Glomerular endothelial cell (primary cell): ENCODE measurements at regions not wholly inside any gene's neighbourhood (a gene's known extent, or its start where the extent isn't known, plus 50 kb on each side); places are given as distances from the start of the nearest gene placed in this dataset.
"Not testable (repeated sequence)": the region's sequence is repeated elsewhere in the genome, so short reads cannot be mapped to it uniquely, and the experiment has no call there.

Experiments used
- DNase-seq: peaks from one replicate; pipeline ENCODE4 v3.0.0-alpha.2; 2011; ENCODE audit warnings: low read depth, low spot score; ENCODE audit errors: extremely low read depth

DNA sequence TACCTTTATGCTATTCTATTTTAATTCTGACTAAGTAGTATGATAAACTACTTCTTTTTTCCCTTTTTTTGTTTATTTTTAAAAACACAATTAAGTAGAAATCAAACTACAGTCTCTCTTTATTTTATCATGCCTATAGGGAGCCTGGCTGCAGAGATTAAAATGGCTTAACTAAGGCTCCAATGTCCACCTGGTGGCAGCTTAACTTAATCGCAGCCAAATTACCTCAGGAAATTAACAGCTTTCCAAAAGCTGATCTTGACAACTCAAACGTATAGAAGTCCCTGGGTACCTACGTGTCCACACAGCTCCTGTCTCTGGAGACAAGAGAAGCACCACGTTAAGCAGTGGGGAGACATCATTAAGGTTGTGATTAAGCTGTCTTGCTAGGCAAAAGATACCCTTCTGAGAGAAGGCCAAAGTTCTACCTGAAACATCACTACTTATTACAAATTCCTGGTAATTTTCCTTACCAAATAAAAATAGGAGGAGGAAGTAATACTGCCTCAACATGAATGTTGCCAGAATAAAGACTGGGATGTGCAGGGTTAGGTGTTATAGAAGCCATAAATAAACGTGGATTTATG is 63.2 kb upstream of the SNX19 start:
- DNase-seq = no peak

DNA sequence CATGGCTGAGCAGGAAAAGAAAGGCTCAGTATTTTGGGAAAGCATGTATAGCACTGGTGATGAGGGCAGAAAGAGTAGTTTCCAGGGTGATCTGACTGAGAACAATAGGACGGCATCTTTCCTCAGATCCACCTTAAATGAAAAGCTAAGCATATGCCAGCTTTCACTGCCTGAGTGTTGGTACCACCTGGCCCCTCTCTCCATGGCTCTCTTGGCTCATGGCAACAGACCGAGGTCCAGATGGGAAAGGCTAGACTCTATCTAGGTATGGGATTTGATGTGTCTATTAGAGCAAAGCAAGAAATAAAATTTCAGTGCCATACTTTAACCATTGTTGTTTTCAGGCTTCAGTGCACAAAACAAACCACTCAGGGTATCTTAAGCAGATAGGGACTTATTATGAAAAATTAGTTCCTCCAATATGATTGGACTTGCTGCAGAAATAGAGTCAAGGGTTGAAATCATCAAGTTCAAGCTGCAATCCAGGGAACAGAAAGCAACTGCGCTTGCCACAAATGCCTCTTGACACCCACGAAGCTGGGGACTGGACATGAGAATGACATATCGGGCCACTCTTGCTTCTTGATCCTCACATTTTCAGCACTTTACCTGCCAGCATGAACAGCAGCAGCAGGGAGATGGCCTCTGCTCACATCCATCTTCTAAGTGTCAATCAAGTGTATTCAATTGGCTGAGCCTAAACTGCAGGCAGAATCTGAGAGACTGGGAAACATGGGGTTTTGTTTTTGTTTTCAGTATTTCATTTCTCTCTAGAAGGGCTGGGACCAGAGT is 64.0 kb upstream of the SNX19 start:
- DNase-seq = no peak

DNA sequence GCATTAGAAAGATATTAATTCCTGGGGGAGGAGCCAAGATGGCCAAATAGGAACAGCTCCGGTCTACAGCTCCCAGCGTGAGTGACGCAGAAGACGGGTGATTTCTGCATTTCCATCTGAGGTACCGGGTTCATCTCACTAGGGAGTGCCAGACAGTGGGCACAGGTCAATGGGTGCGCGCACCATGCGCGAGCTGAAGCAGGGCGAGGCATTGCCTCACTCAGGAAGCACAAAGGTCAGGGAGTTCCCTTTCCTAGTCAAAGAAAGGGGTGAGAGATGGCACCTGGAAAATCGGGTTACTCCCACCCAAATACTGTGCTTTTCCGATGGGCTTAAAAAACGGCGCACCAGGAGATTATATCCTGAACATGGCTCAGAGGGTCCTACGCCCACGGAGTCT is 68.0 kb upstream of the SNX19 start:
- DNase-seq = not testable (repeated sequence)

DNA sequence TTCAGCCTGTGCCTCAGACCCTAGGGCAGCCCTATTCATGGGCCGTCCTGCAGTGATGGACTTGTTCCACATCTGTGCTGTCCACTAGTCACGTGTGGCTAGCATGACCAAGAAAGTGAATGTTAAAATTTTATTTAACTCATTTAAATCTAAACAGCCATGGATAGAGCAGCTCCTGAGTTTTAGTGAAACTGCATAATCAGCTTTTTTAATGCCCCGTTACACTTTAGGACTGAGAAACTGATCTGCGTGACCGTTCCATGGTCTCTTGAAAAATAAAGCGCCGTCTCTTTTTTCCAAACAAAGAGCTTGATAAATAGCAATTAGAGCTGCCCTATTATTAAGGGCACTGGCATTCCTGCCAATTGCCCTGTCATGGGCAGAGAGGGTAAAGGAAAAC is 76.5 kb upstream of the SNX19 start:
- no peak for DNase-seq

DNA sequence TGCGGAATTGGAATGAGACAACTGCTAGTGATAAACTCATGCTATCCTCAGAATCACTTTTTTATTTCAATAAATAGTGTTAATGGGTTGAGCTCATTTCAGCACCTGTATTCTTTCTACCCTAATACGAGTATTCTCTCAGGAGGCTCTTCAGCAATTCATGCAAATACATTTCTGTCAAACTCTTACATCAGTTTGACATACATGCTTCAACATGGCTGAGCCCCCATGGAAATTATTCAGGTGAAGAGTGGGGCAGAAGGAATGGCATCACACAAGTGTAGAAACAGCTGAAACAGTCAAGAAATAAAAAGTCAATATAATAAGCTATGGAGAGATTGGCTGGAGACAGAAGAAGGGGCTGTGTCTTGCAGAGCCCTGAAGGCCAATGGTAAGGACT is 77.8 kb upstream of the SNX19 start:
- DNase-seq = no peak

DNA sequence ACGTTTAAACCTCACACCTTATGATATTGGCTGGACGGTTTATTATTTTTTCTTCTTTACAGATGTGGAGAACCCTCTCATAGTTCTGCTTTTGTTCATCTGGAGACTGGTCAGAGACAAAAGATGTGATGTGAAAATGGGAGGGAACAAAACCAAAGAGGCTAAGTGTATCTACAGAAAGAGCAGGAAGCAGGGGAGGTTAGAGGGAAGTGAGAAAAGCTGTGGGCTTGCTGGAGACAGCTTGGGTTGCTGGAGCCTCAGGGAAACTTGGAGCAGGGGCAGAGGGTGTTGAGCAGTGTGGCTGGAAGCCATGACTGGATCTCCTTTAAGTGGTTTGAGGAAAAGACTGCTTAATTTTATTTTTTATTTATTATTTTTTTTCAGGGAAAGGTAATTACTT is 79.0 kb upstream of the SNX19 start:
- DNase-seq = no peak

DNA sequence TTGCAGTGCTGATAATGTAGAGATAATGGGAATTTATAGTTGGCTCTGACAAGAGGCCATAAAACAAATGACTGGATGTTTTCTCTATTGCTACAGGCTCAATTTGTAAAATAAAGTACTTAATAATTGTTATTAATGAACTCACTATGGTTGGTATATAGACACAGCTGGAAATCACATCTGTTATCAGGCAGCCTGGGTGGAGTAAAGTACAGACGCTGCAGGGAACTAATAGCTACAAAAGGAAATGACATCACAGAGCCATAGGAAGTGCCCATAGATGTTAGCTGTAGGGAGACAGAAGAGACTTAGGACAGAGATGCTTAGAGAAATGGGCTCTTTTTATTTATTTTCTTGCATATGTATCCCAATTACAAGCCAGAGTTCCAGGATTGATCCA is 81.0 kb upstream of the SNX19 start:
- DNase-seq = no peak

DNA sequence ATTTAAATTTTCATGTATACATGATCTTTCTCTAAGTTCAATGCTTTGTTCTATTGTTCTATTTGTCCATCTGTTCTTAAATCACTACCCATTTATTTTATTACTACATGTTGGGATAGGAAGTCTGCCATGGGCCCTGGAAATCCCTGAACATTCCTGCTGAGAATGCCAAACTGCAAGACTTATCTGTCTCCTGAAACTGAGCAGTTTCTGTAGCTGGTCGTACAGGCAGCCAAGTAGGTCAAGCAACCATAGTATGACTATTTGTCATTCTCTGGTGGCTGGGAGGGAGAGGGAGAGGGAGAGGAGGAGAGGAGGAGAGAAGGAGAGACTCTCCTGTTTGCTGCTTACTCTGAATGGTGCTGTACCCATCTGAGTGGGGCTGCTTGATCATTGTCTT is 82.8 kb upstream of the SNX19 start:
- no peak for DNase-seq

DNA sequence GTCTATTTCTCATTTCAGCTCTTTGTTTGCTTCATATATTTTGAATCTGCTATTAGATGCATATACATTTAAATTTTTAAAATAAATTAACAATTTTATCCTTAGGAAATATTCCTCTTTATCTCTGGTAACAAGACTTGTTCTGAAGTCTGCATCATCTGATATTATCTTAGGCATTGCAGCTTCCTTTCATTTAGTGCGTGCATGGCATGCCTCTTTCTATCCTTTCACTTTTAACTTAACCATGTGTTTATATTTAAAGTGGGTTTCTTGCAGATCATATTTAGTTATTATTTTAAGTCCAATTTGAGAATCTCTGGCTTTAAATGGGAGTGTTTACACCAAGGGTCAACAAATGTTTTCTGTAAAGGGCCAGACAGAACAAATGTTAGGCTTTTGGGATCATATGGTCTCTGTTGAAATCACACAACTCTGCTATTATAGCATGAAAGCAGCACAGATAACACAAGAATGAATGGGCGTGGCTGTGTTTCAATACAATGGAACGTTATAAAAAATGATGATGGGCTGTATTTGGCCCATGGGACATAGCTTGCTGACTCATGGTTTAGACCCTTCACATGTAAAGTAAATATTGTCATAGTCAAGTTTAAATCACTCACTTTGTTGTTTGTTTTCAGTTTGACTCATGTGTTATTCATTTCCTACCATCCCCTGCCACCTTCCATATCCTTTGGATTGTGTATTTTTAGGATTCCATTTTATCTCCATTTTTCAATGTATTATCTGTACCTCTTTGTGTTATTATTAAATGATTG is 83.9 kb upstream of the SNX19 start:
- DNase-seq = peak; percentile 5

DNA sequence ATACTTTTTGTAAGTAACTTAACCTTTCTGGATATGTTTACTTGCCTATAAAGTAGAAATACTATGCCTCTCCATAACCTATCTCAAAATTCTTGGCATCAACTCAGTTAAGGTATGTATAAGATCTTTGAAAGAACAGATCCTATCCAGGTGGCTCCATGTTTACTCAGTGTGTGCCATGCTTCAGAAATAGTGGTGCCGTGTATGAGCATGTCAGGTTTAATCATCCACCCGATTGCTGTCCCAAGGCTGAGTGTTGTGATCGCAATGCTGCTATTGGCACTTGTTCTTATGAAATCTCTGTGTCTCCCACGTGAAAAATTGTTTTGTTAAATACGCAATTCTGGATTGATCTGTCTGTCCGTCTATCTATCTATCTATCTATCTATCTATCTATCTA is 85.9 kb upstream of the SNX19 start:
- no peak for DNase-seq

DNA sequence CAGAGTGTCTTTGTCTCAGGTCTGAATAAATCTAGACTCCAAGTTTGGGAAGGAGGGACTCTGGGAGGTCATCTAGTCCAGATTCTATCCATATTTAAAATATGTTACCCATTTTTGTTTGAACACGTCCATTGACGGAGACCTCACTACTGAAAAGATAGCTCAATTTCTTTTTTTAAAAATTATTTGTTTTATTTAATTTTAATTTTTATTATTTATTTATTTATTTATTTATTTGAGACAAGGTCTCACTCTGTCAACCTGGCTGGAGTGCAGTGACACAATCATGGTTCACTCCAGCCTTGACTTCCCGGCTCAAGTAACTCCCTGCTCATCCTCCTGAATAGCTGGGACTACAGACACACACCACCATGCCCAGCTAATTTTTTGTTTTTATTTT is 89.5 kb upstream of the SNX19 start:
- DNase-seq = no peak

DNA sequence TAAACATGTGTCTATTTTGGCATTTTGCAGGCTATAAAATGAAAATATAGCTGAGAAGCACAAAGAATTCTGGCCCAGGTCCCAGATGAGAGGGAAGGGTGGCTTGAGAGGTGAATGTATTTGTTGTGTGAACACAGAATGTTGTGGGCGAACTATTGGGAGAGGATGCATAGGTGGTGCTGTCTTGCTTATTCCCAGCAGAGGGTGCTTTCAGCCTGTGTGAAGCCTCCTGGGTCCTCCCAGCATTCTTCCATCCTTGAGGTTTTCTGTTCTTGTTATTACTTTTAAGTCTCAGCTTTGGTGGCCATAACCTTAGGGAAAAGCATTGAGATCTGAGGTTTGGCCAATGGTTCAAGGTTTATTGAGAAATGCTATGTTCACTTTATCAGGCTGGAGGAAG is 108.7 kb upstream of the SNX19 start:
- no peak for DNase-seq

DNA sequence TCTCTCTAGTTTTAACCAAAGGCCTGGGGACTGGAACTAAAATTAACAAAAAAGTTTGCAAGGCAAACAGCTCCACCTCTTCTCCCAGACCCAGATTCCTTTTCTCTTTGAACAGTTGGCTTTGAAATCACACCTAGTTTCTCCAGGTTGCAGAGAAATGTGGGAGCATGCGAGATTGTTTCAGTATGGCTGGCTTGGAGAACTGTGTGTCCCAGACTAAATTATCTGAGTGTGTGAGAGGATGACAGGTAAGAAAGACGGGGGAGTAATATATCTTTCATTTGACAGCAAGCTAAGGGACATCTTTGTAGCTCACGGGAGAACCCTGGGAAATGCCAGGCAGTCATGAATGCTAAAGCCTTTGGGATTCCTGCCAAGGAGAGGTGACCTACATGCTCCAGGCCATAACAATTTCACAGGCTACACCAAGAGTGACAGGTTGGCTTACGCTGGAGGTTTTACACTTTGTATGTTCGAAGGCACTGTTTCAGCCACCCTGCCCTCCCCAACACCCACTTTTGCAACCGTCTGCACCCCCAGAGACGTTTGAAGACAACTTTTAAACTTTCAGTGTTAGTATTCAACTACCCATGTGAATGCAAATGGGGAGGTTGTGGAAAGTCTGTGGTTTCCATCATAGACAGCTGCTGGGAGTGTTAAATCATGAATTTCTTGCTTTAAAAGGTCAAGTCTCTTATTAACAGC is 109.3 kb upstream of the SNX19 start:
- DNase-seq = no peak

DNA sequence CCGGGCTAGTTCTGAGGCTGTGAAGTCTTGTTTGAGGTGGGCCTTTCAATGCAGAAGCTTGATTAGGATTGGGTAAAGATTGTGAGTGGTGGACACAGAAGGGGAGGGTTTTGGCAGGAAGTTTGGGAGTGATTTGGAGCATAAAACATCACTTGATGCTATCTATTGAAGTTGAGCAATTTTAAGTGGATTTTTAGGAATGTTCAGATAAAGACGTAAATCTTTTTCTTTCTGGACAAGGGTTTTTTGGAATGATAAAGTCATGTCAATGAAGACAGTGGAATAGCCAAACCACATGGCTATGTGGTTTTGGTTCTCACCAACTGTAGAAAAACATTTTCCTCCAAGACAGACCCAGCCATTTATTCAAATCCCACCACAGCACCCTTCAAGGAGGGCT is 111.2 kb upstream of the SNX19 start:
- no peak for DNase-seq

DNA sequence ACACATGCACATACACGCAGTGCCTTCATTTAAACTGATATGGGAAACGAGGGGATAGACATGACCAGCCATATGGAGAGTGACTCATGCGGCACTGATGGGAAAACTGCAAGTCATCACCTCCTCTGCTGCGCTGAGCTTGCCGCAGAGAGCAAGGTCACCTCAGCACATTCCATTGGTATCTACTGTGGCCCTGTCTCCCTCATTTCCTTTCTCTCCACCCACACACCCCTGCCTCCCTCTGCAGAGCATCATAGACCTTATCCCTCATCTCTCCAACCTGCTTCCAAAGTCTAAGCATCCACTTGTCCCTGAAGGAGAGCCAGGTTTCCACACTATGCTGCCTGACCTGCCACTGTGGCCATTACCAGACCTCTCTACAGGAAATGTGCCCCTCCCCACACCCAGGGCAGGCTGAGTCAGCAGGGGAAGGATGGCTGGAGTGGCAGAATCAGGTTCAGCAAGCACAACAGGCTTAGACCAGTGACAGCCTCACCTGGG is 116.9 kb upstream of the SNX19 start:
- DNase-seq = no peak

DNA sequence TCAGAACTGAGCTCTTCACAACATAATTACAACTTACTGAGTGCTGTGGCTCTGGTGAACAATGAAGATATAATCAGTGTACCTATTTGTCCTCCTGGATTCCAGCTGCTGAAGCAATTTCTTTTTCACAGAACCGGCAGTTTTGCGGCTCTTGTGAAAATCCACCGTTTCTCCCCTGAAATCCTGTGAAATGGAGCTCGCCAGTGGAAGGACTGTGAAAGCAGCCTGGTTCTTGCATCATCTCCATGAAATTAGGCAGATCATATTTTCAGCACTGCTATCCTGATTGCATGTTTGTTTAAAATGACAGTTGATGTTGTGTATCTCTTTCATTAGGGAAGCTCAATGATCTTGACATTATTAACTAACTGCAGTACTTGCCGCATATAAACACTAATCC is 120.2 kb upstream of the SNX19 start:
- no peak for DNase-seq

DNA sequence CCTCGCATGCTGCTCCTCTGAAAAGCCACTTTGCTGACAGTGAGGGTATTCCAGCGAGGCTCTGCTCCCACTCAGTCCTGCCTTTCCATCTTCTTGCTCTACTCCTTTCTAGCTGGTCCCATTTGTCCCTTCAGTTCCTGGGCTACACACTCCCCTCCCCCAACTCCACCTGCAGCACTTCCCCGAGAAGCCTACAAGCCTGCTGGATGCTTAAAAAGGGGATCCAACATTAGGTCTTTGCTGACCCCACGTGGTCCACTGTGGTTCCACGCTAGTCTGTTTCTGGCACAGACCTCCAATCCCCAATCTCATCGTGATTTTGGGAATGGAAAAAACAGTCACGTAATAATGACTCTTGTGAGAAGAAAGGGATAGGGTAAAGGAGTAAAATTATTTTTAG is 121.6 kb upstream of the SNX19 start:
- no peak for DNase-seq

DNA sequence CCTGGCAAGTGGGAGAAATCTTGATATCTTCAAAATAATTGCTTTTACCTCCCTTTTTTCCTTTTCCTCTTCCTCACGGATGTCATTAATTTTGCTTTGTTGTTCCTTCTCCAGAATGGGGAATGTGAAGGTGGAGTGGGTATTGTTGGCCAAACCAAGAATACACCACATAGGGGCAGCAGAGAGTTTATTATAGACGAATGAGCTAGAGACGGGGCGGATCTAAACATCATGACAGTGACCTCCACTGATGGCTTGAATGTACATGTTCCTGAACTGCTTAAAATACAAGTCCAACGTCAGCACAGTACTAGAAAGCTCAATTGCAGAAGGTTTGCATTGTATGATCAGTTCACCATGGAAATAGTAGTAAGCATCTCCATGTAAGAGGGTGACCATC is 122.3 kb upstream of the SNX19 start:
- DNase-seq = no peak

DNA sequence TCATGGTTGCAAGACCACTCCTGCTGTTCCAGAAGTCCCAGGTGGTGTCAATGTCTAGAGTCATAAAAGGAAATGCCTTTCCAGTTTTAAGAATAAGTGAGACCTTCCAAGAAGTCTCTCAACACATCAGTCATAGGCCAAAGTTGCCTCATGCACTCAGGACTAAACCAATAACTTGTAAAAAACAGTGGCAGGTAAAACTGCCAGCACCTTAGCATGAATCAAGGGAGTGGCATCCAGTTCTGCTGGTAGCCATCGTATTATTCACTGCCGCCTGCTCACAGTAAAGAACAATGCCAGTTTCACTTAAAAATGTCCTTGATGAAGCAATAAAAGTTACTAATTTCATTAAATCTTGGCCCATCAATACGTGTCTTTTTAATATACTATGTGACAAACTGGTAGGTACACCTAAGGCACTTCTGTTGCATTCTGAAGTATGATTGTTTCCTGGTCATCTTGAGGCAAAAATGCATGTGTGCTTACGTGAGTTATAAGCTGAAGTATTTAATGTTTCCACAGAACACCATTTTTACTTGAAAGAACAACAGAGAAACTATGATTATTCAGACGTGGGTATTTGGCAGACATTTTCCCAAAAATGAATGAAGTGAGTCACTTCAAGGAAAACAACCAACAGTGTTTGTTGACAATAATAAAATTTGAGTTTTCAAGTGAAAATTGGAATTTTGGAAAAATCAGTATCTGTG is 125.2 kb upstream of the SNX19 start:
- DNase-seq = no peak

DNA sequence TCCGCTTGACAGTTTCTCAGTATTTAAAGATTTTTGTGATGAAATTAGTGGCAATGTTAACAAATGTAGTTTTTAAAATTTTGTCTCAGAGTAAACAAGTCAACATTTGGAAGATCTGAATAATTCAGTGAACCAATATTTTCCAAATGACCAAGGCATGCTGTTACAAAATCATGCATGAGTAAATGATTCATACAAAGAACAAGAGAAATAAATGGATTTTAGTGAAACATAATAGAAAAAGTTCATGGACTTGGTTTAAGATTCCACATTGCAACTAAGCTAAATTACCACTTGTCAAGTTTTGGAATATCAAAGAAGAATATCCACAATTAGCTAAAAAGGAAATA is 125.7 kb upstream of the SNX19 start:
- no peak for DNase-seq

DNA sequence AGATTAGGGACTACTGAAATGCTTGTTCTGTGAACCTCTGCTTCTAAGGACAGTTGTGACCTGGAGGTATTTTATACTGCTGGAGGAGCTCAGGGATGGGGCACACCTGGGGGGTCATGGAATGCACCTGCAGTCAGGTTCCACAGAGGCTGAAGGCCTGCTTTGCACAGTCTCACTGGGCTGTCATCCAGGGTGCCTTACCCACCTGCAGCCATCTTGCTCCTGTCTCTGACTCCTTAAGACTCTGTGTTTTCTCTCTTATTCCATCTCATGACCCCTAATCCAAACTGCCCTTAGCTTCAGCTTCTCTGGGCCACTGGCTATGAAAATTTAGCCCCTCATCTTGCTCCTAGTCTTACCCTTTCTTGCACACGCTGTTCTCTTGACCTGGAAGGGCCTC is 127.0 kb upstream of the SNX19 start:
- DNase-seq = no peak
